HepG2 (cell line): ENCODE measurements at regions not wholly inside any gene's neighbourhood (a gene's known extent, or its start where the extent isn't known, plus 50 kb on each side); places are given as distances from the start of the nearest gene placed in this dataset.

Experiments used
- CTCF ChIP-seq: sonication (generic); formaldehyde crosslinking; IDR thresholded peaks from 2 replicates; pipeline ENCODE4 v1.5.0; 2020; ENCODE audit warnings: mild to moderate bottlenecking, missing genetic modification reagents, moderate library complexity
- TCF12 ChIP-seq, 2 experiments: fragments of 450-650 bp in 1 of 2; sonication (generic) in 1 of 2; formaldehyde crosslinking in 1 of 2; IDR thresholded peaks; 2 replicates each; pipeline versions ENCODE4 v1.6.1 to v1.8.0; 2017 to 2022; ENCODE audit warnings: antibody characterized with exemption in 1 of 2, mild to moderate bottlenecking in 1 of 2, missing genetic modification reagents in 1 of 2, moderate library complexity in 1 of 2
- ZBTB44 ChIP-seq: sonication (generic); formaldehyde crosslinking; IDR thresholded peaks from 2 replicates; pipeline ENCODE4 v1.4.0; 2020; ENCODE audit warnings: missing genetic modification reagents
- ZNF615 ChIP-seq: sonication (generic); formaldehyde crosslinking; IDR thresholded peaks from 2 replicates; pipeline ENCODE4 v1.5.0; 2020; ENCODE audit warnings: mild to moderate bottlenecking, missing genetic modification reagents, borderline replicate concordance

GRCh38 chr10:24006741-24007140 lies 202.2 kb upstream of the KIAA1217 start:
- TF ChIP-seq TCF12 (IDR thresholded peaks at IDR 0.05) (no peak), TCF12 (CRISPR knock-in tag; IDR thresholded peaks at IDR 0.05) (no peak), ZBTB44 (CRISPR knock-in tag) (no peak), CTCF (CRISPR knock-in tag) (no peak), ZNF615 (CRISPR knock-in tag) (no peak)
